Stimulated activated CD4-positive, alpha-beta T cell treated with anti-CD3 and anti-CD28 coated beads, TNF-alpha, amount 100 ng/mL, for 4 hours (primary cell): ENCODE measurements at regions not wholly inside any gene's neighbourhood (a gene's known extent, or its start where the extent isn't known, plus 50 kb on each side); places are given as distances from the start of the nearest gene placed in this dataset.
"Not testable (repeated sequence)": the region's sequence is repeated elsewhere in the genome, so short reads cannot be mapped to it uniquely, and the experiment has no call there.

Source experiments
- DNase-seq, 3 experiments: peaks; one replicate each; pipeline ENCODE4 v3.0.0-alpha.2; 2020; ENCODE audit warnings: low read depth in 3 of 3

DNA sequence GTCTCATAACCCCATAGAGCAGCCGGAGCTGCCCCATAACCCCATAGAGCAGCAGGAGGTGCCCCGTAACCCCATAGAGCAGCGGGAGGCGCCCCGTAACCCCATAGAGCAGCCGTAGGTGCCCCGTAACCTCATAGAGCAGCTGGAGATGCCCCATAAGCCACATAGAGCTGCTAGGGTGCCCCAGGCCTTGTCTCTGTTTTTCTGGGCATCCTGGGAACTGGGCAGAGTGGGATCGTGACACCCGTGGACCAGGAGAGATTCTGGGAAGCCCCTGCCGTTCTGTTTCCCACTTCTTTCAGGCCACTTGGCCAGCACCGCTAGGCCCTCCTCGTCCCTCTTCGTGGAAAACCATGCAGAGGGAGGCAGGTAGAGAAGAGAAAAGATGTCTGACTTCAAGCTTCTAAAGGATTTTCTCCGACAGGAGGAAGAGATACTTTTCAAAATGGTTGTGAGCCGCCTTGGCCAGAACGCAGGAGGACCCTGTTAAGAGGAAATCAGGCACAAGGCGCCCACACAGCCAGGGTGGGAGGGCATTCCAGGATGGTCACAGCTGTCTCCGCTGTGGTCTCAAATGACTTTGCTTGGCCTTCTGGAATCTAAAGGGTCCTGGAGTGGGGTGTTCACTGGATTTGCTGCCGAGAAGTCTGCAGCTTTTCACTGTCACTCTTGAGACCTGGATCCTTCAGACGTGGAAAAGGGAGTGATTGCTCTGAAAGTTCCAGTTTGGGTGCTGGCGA, 171.8 kb downstream of the NPIPB11 start:
- not testable (repeated sequence) for DNase-seq

DNA sequence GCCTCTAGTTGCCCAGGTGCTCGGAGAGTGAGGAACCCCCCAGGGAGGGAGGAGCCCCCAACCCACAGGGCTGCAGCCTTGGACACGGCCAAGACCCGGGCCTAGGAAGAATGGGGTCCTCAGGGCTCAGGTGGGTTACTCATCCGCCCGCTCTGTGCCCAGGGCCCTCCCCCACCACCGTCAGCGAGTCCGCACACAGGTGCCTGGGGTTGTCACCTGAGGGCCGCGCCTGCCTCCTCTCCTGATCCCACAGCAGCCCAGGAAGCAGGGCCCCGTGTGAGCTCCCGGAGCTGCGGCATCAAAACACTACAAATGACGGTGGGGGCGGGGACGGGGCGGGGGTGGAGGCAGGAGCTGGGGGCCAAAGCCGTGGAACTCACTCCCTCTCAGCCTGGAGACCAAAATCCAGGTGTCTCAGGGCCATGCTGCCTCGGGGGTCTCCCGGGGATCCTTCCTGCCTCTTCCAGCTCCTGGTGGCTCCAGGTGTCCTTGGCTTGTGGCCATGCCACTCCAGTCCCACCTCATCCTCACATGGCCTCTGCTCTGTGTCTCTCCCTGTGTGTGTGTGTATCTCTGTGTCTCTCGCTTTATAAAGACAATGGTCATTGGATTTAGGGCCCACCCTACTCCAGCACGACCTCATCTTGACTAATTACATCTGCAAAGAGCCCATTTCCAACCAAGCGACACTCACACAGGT, 172.7 kb downstream of the NPIPB11 start:
- not testable (repeated sequence) for DNase-seq

DNA sequence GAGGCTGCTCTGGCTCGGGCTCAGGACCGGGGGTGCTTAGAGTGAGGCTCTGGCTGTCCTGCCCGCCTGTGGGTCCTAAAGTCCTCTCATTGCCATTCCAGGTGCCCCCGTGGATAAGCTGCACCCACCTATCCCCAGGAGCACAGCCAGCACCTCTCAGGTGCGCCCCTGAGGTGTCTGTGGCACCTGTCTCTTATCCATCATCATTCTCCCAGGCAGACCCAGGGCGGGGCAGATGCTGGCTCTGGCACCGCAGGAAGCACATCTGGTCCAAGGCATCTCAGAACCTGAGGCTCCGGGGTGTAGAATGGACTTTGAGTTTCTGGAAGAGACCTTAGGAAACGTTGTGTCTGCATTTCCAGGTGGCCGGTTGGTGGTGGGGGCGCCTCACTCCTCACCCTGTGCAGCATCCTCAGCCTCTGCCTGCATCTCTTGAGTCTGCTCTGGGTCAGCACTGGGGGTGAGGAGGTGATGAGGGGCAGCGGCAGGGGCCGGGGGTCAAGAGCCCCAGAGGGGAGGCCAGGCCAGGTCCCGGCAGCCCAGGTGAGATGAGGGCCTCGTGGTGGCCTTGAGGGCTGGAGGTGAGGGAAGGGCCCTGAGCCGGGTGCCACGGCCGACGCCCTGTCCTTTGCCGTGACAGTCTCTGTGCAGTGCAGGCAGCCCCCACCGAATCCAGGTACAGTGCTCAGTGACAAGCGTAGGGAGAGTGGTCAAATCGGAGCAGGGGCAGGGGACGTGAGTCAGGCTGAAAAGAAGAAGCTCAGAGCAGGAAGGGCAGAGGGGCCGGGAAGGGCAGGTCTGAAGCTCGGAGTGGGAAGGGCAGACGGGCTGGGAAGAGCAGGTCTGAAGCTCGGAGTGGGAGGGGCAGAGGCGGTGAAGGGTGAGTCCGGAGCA, 173.5 kb downstream of the NPIPB11 start:
- DNase-seq, result no peak

DNA sequence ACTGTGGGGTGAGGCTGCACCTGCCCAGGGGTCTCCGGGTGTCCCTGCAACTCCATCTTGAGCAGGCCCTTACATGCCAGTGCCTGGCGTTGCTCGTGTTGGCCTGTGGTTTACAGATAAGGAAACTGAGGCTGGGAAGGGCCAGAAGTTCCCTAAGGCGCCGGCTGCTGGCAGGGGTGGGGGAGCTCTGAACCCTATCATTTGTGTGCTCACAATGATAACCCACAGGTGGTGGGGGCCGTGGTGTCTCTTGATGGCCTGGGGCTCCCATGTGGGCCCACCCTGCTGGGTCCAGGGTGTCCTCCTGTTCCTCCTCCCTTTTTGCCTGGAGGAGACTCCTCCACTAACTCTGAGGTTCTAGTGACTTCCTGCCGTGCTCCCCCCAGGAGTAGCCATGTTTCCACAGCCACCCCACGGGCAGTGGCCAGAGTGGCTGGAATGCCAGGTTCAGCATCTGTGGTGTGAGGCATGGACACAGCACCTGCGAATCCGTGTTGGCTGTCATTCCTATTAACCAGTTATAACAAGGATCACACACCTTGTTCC, 174.3 kb downstream of the NPIPB11 start:
- DNase-seq, result not testable (repeated sequence)

DNA sequence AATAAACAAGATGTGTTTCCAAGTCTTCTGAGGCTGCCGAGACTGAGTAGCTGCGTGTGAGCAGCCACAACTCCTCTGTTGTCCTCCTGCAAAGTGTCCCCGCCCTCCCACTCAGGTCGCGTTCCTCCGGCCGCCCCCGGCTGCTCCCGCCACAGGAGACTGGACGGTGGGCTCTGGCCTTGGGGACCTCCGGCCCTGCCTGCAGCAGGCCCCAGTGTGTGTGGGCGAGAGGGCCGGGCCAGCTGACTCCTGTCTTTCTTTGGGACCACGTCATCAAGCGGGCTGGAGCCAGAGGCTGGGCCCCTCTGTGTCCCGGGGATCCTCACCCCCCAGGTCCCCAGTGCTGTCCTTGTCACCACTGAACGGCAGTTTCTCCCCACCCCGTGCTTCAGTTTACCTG, 175.3 kb downstream of the NPIPB11 start:
- no peak for DNase-seq

DNA sequence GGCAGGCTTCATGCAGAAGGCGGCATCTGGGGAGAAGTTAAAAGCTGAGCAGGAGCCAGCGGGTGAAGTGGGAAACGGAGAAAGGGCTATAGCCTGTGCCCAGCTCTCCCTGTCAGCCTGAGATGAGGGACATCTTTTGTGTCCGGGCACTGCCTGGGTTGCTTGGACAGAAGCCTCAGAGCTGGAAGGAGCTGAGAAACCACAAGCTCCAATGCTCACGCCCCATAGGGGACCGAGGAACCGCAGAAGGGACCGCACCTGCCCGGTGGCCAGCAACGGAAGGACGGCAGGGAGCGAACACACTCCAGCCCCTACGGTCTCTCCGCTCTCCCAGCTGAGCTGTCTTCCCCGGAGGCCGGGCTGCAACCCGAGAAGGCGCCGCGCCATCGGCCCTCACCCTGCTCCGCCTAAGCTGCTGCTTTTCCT, 175.8 kb downstream of the NPIPB11 start:
- DNase-seq, result no peak

DNA sequence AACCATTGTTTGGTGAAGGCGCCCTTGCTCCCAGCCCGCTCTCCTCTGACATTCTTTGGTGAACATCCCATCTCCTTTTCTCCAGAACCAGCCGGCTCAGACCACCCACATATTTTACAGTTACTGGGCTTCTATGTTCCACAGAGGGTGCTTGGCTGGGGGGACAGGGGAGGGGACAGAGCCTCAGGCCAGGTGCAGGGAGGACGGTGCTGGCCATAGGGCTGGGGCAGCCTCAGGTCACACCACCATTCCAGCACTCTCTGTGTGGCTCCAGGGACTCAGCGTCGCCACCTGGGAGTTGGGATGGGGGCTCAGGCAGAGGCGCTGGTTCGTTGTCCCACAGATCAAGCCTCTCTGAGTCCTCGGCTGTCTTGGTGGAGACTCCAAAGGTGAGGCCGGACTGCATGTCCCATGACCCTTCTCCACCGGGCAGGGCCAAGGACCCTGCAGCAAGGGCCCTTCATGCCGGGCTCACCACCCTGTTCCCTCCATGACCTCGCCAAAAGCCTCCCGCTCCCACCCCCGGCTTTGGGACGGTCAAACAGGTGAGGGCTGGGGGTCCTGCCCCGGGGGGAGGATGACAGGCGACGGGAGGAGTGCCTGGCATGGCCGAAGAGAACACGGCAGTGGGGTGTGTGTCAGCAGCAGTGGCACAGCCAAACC, 176.4 kb downstream of the NPIPB11 start:
- not testable (repeated sequence) for DNase-seq

DNA sequence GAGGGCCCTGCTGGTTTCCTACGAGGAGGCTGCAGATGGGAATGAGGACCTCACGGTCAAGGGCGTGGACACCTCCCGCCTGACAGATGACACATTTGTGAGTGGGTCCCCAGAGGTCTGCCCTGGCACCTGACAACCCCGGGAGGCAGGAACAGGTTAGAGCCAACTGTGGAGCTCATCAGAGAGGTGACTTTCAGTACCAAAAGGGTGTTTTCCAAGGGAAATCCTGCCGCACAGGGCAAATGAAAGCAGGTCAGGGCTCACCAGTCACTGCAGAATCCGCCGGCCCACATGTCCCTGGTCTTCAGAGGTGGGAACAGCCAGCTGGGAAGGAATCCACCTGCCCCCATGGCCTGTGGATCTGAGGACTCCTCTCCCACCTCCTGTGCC, 176.9 kb downstream of the NPIPB11 start:
- not testable (repeated sequence) for DNase-seq

DNA sequence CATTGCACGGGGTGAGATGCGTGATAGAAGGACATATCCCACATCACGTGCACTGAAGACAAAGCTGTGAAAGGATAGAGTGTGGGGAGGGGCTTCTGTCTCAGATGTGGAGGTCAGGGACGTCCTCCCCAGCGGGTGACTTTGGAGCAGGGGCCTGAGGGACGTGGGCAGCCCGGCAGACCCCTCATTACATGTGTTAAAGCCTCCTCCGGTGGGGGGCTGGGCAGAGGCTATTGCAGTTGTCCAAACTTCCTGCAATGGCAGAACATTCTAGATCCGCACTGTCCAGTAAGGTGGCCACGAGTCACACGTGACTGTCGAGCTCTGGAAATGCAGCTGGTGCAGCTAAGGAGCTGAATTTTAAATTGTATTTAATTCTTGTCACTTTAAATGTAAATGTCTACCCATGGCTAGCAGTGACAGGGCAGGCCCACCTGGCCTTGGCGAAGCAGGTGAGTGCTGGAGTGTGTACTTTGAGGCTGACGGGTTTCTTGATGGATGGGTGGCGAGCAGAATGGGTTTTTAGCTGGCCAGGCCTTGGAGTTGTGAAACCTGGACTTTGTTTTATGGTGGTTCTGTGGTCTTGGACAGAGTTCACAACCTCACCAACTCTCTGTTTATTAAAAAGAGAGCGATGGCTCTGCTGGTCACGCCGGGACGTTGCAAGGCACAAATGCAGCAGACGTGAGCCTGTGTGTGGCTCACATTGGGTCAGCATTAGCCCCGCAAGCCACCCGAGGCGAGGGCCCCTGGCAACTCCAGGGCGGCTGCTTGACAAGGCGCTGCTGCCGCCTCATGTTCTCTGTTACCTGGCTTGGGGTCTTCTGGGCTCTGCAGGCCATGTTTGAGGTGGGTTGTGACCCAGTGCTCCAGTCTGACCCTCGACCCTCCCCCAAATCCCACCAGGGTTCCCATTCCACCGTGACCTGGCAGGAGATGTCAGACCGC, 177.6 kb downstream of the NPIPB11 start:
- DNase-seq, result not testable (repeated sequence)

DNA sequence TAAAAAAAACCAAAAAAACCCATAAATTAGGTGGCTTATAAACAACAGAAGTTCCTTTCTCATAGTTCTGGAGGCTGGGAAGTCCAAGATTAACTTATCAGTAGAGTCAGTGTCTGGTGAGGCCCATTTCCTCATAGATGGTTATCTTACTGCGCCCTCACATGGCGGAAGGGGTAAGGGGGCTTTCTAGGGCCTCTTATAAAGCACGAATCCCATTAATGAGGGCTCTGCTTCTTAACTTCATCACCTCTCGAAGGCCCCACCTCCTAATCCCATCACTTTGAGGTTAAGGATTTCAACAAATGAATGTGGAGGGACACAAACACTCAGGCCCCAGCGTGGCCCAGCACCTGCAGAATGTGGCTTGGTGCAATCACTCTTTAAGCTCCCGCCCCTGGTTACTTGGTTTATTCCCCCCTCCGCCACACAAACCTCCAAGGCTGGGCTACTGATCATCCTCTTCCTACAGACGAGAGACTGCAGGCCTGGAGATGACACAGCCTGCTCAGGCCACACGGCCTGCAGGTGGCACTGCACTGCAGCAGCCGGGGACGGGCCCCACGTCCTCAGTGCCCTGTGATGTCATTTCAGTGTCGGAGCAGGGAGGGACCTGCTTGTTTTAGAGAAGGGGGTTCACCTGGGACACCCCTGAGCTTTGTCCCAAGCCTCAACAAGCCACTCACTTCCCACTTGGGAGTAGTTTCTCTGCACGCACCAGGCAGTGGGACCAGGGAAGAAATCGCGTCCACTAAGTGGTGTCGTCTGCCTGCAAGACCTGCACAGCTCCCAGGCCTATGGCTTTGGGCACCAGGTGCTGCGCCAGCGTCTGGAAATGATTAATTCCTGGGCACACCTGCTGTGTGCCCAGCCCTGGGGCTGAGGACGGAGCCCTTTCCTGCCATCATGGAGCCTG, 178.5 kb downstream of the NPIPB11 start:
- not testable (repeated sequence) for DNase-seq

DNA sequence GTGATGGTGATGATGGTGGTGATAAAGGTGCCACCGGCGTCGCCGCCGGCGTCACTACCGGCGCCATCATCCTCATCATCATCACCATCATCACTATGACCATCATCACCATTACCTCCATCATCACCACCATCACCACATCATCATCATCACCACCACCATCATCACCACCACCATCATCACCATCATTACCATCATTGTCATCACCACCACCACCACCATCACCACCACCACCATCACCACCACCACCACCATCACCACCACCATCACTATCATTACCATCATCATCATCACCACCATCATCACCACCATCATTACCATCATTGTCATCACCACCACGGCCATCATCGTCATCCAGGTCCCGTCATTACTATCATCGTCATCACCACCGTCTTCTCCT, 179.7 kb downstream of the NPIPB11 start:
- DNase-seq, result no peak

DNA sequence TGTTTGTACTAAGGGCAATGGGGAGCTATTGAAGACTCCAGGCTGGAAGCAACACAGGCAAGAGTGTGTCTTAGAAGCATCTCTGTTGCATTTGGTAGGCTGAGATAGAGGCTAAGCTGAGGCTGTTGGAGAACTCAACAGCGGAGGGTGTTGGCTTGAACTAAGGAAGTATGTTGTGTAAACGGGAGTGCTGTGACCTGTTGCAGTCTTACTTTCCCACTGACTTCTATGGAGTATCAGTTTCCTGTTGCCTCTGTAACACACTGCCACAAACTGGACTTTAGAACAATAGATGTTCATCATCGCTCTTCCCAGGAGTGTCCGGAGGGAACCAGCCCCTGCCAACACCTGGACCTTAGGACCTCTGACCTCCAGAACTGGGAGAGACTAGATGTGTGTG, 181.8 kb downstream of the NPIPB11 start:
- not testable (repeated sequence) for DNase-seq

DNA sequence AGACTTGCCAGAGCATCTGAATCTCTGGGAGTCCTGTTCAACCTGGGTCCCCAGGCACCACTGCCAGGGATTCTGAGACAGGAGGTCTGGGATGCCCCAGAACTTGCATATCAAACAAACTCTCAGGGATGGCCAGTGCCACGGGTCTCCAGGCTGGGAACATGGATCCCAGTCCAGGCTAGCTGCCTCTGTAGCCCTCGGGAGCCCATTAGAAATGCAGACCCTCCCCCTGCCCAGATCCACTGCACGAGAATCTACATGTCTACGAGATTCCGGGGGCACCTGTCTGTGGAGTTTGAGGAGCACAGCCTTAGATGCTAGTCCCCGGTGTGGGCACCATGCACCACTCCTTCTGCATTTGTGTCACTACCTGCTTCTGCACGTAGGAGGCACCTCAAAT, 183.9 kb downstream of the NPIPB11 start:
- DNase-seq, result not testable (repeated sequence)

DNA sequence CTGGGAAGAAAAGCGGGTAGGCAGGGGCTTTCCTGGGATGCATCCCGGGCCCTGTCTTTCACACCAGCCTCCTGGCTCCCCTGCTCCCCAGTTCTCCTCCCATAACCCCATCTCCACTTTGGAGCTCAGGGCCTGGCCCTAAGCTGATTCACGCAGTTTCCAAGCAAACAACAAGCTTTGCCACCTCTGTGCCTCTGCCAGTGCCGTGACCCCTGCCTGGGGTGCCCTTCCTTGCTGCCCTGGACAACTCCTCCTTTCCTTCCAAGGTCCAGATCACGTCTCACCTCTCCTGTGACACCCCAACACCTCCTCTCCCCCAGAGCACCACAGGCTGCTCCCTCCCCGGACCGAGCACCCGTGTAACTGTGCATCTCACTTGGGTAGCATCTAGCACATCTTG, 184.5 kb downstream of the NPIPB11 start:
- not testable (repeated sequence) for DNase-seq

DNA sequence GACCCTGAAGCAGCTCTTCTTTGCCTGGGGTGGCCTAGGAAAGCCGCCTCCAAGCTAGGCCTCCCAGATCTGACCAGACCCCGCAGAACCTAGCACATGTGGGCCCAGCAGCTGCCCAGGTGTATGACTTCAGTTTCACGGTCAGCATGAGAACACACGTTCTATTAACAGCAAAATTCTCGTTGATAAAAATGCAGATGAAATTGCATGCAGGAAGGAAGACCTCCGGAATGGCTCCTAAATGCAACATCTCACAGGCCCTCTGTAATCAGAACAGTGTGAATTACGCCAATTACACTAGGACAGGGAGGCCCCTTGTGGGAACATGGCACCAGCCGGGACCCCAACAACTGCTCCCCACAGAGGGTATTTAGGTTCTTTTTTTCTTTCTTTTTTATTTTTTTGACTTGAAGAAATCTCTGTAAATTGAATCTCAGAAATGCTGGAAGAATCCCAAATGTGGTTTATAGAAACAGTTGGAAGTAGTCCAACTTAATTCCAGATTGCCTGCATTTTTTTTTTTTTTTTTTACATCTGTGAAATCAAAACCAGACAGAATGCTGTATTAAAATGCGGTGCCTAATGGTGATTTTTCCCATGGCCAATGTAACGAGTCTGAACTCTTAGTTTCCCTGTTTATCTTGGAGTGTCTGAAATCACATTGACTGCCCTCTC, 185.1 kb downstream of the NPIPB11 start:
- DNase-seq, result not testable (repeated sequence)

DNA sequence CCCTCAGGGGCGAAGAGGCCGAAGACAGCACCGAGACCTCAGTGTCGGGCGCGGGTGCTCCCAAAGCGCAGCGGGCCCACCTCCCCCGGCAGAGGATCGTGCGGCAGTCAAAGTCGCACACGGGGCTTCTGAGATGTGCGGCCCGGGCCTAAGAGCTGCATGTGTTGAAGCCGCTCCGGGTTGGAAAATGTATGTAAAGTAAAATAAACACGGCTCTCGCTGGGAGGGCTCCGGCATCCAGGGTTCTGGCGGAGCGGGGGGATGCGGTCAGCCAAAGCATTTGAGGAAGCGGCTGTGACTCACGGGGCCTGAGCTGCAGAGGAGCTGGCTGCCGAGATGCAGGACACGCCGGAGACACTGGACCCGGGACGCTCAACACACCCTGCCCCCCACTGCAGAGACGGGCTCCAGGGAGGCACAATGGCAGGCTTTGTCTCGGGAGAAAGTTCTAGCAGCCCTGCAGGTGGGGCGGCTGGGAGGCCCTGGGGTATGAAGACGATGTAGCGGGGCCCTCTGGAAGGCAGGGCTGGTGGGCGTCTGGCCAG, 185.8 kb downstream of the NPIPB11 start:
- DNase-seq, result not testable (repeated sequence)

DNA sequence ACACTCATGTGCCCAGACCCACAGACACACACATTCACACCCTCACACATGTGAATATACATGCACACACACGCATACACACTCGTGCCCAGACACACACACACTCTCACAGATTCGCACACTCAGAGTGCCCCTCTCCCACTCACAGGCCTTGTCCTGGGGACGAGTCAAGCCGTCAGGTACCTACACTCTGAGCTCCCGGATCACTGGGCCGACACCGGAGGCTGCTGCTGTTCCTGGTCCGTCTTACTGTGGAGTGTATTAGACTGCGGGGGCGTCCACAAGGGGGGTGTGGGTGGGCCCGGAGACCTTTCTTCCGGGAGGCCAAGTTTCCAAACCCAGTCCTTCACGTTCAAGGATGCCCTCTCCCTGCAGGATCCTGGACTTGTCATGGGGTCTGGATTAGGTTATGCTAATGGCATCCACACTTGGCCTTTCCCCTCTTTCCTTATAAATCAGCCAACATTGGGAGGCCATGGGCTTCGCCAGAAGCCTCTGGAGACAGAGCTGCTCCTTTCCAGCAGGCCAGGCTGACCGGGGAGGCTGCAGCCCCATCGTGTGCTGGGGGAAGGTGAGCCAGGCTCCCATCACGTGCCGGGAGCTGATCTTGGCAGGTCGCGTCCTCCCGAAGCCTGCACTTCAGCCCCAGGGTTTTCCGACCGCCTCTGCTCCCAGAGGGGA, 186.4 kb downstream of the NPIPB11 start:
- not testable (repeated sequence) for DNase-seq

DNA sequence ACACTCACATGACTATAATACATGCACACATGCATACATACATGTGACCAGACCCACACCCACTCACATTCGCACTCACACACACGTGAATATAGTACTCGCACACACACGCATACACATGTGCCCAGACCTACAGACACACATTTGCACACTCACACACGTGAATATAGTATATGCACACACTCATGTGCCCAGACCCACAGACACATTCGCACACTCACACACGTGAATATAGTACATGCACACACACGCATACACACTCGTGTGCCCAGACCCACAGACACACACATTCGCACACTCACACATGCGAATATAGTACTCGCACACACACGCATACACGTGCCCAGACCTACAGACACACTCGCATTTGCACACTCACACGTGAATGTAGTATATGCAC, 186.9 kb downstream of the NPIPB11 start:
- not testable (repeated sequence) for DNase-seq
